ENCODE measurements at regions not wholly inside any gene's neighbourhood (a gene's known extent, or its start where the extent isn't known, plus 50 kb on each side); places are given as distances from the start of the nearest gene placed in this dataset.

DNA sequence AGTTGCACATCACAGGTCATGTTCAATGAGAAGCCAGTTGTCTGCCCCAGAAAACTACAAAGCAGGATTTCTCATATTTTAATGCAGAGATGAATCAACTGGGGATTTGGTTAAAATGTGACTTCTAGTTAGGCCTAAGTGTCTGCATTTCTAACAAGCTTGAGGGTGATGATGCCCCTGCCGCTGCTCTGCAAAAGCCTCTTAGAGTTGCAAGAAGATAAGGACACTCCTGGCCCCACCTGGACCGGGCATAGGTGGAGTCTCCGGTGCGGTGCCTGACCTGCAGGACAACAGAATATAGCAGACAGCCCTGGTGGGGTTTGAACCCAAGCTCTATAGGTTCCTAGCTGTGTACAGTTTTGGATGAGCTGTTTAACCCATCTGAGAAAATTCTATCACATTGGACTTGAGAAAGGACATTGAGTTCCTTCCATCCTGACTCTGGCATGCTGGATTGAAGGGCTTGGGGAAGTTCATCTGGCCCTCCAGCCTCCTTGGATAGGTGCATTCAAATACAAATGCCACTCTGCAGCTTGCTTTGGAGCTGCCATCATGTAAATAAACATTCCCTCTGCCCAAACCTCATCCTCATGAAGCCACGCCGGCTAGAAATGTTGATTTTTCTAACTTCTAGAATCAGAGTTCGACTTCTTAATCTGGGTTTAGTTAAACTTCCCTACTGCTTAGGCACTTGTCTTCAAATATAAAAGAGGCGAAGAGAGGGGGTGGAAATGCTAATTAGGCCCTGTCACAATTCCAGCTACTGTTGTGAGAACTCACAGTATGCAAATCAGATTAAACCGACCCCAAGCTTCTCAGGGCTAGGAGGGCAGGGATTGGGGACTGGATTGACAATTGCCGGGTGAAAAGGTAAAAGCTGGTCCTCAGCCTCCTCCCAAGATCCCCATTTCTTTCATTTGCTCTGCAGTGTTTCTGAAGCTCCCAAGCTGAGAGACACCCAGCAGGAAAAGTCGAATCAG is 1225.6 kb downstream of the VRK1 start:
- no peaks in the 10 kb centered on the region for H3K27me3 ChIP-seq (ENCODE audit: control insufficient read depth in 2 of 2, insufficient read depth in 1 of 2, low read length in 1 of 2)
- H3K9me3 ChIP-seq (ENCODE audit: control insufficient read depth in 2 of 2, insufficient read depth in 1 of 2, low read length in 1 of 2): no peaks in the 10 kb centered on the region
- H3K4me1 ChIP-seq (ENCODE audit: control insufficient read depth in 2 of 2, insufficient read depth in 2 of 2, low read length in 2 of 2): peaks cover 6 to 21% of the 10 kb centered on the region in 2 donors
- WGBS: 80% methylated on average over 11 of the region's 11 CpGs
- no peak overlapping the region for H3K4me3 ChIP-seq (ENCODE audit: low read length in 2 of 2)
- no peak overlapping the region for H3K27ac ChIP-seq (ENCODE audit: low read depth in 1 of 2, low read length in 1 of 2)
- H3K36me3 ChIP-seq (ENCODE audit: control insufficient read depth in 2 of 2, insufficient read depth in 2 of 2, low read length in 1 of 2): no peaks in the 10 kb centered on the region
- DNase-seq (ENCODE audit: low read depth in 6 of 9, low spot score in 9 of 9): no peak

DNA sequence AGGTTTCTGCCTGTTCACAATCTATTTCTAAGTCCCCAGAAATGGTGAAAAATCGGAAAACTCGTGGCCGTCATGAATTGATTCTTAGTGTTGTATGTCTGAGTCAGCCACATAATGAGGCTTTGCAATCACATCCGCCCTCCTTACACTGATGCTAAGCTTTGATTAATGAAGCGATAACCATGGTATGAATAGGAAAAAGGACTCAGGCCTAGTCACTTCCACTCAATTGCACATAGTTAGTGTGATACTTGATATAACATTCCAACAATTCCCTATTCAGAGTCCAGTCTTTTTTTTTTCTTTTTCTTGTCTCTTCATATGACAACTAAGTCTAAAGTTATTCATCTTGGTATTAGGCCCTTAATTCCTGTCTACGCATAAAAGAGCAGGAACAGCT is 1231.0 kb downstream of the VRK1 start:
- H3K27me3 ChIP-seq (ENCODE audit: control insufficient read depth in 2 of 2, insufficient read depth in 1 of 2, low read length in 1 of 2): no peaks in the 10 kb centered on the region
- 99% methylated on average over 6 of the region's 6 CpGs for WGBS
- no peaks in the 10 kb centered on the region for H3K36me3 ChIP-seq (ENCODE audit: control insufficient read depth in 2 of 2, insufficient read depth in 2 of 2, low read length in 1 of 2)
- H3K4me1 ChIP-seq (ENCODE audit: control insufficient read depth in 2 of 2, insufficient read depth in 2 of 2, low read length in 2 of 2): peaks cover 0 to 3% of the 10 kb centered on the region in 2 donors
- H3K27ac ChIP-seq (ENCODE audit: low read depth in 1 of 2, low read length in 1 of 2): no peak overlapping the region
- no peak overlapping the region for H3K4me3 ChIP-seq (ENCODE audit: low read length in 2 of 2)
- DNase-seq (ENCODE audit: low read depth in 6 of 9, low spot score in 9 of 9): no peak
- H3K9me3 ChIP-seq (ENCODE audit: control insufficient read depth in 2 of 2, insufficient read depth in 1 of 2, low read length in 1 of 2): peaks cover 2 to 6% of the 10 kb centered on the region in 2 donors

DNA sequence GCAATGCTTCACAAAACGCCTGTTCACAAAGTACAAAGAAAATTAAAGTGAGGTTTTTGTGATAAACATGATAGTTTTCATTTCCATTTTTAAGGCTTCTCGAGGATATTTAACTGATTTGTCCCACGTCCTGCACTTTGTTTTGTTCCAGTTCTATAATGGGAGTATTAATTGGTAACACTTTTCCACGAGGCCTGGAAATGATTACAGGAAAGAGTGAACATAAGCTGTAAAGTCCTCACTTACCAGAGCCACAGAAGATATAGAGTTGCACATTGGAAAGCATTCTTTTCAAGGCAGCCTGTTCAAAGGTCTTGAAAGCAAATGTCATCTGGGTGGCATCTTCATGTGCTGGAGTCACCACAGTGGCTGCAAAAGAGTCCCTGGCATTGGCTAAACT is 1236.6 kb downstream of the BCL11B start:
- Histone ChIP-seq H3K4me3 (ENCODE audit: low read length in 2 of 2) (no peak overlapping the region), H3K9me3 (ENCODE audit: control insufficient read depth in 2 of 2, insufficient read depth in 1 of 2, low read length in 1 of 2) (peaks cover 2 to 6% of the 10 kb centered on the region in 2 donors), H3K27me3 (ENCODE audit: control insufficient read depth in 2 of 2, insufficient read depth in 1 of 2, low read length in 1 of 2) (no peaks in the 10 kb centered on the region), H3K27ac (ENCODE audit: low read depth in 1 of 2, low read length in 1 of 2) (no peak overlapping the region), H3K36me3 (ENCODE audit: control insufficient read depth in 2 of 2, insufficient read depth in 2 of 2, low read length in 1 of 2) (no peaks in the 10 kb centered on the region), H3K4me1 (ENCODE audit: control insufficient read depth in 2 of 2, insufficient read depth in 2 of 2, low read length in 2 of 2) (peaks cover 0 to 5% of the 10 kb centered on the region in 2 donors)
- DNase-seq (ENCODE audit: low read depth in 6 of 9, low spot score in 9 of 9): no peak
- WGBS: 90% methylated on average over 4 of the region's 4 CpGs

DNA sequence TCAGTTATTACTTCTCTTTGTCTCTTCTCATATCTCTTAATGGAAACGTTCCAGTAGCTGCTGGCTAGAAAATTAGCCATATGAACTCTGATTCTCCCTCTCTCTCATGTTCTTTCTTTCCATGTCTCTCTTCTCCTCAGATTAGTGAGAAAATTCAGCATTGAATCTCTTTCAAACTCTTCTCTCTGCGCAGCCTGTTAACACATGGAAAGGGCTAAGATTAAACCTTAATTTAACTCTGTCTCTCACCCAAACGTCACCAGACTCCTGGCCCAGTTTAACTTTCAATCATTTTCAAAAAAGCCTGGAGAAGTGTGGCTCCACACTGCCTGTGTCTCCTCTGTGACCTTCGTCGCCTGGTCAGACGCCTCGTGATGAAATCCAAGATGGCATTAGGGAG is 1234.2 kb downstream of the BCL11B start:
- no peak overlapping the region for H3K27ac ChIP-seq (ENCODE audit: low read depth in 1 of 2, low read length in 1 of 2)
- DNase-seq (ENCODE audit: low read depth in 6 of 9, low spot score in 9 of 9): no peak
- no peak overlapping the region for H3K4me3 ChIP-seq (ENCODE audit: low read length in 2 of 2)
- H3K9me3 ChIP-seq (ENCODE audit: control insufficient read depth in 2 of 2, insufficient read depth in 1 of 2, low read length in 1 of 2): peaks cover 0 to 4% of the 10 kb centered on the region in 2 donors
- no peaks in the 10 kb centered on the region for H3K36me3 ChIP-seq (ENCODE audit: control insufficient read depth in 2 of 2, insufficient read depth in 2 of 2, low read length in 1 of 2)
- H3K27me3 ChIP-seq (ENCODE audit: control insufficient read depth in 2 of 2, insufficient read depth in 1 of 2, low read length in 1 of 2): no peaks in the 10 kb centered on the region
- peaks cover 0 to 5% of the 10 kb centered on the region in 2 donors for H3K4me1 ChIP-seq (ENCODE audit: control insufficient read depth in 2 of 2, insufficient read depth in 2 of 2, low read length in 2 of 2)
- 94% methylated on average over 7 of the region's 7 CpGs for WGBS

DNA sequence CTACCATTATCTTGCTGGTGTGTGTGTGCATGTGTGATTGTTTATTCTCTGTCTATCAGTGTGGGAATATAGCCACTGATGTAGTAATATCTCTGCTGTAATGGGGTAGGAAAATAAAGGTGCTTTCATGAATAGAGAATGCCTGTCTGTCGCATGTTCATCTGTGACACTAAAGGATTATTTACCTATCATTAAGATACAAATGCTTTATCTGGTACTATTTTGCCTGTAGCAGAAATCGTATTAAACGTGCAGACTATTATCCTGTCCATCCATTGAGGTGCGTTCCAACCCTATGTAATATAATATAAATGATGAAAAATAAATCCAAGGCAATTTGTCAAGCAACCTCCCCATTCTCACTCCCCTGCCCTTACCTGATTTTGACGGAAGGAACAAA is 1215.1 kb downstream of the BCL11B start:
- Histone ChIP-seq H3K9me3 (ENCODE audit: control insufficient read depth in 2 of 2, insufficient read depth in 1 of 2, low read length in 1 of 2) (peaks cover 0 to 7% of the 10 kb centered on the region in 2 donors), H3K4me3 (ENCODE audit: low read length in 2 of 2) (no peak overlapping the region), H3K36me3 (ENCODE audit: control insufficient read depth in 2 of 2, insufficient read depth in 2 of 2, low read length in 1 of 2) (peaks cover 3 to 4% of the 10 kb centered on the region in 2 donors), H3K27ac (ENCODE audit: low read depth in 1 of 2, low read length in 1 of 2) (no peak overlapping the region), H3K4me1 (ENCODE audit: control insufficient read depth in 2 of 2, insufficient read depth in 2 of 2, low read length in 2 of 2) (peaks cover 0 to 3% of the 10 kb centered on the region in 2 donors), H3K27me3 (ENCODE audit: control insufficient read depth in 2 of 2, insufficient read depth in 1 of 2, low read length in 1 of 2) (no peaks in the 10 kb centered on the region)
- 95% methylated on average over 5 of the region's 5 CpGs for WGBS
- no peak for DNase-seq (ENCODE audit: low read depth in 6 of 9, low spot score in 9 of 9)

DNA sequence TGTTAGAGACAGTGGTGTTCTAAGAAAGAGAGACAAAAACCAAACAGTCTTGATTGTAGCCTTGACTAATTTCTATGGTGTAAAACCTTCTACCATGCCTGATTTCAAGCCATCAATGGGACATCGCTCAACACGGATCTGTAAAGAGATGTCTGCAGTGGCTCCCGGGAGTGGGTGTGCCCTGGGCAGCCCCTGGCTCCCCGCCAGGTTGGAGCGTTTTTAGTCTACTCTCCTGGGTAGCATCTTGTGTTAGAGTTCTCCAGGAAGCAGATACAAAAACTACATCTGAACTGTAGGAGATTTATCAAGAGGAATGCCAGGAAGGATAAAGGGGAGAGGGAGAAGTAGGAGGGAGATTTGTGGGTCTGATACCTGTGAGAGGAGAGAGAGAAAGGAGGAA is 1212.9 kb downstream of the BCL11B start:
- H3K4me3 ChIP-seq (ENCODE audit: low read length in 2 of 2): no peak overlapping the region
- H3K36me3 ChIP-seq (ENCODE audit: control insufficient read depth in 2 of 2, insufficient read depth in 2 of 2, low read length in 1 of 2): peaks cover 3 to 8% of the 10 kb centered on the region in 2 donors
- H3K27me3 ChIP-seq (ENCODE audit: control insufficient read depth in 2 of 2, insufficient read depth in 1 of 2, low read length in 1 of 2): no peaks in the 10 kb centered on the region
- no peak for DNase-seq (ENCODE audit: low read depth in 6 of 9, low spot score in 9 of 9)
- no peak overlapping the region for H3K27ac ChIP-seq (ENCODE audit: low read depth in 1 of 2, low read length in 1 of 2)
- H3K4me1 ChIP-seq (ENCODE audit: control insufficient read depth in 2 of 2, insufficient read depth in 2 of 2, low read length in 2 of 2): peaks cover 0 to 3% of the 10 kb centered on the region in 2 donors
- 96% methylated on average over 5 of the region's 5 CpGs for WGBS
- peaks cover 0 to 14% of the 10 kb centered on the region in 2 donors for H3K9me3 ChIP-seq (ENCODE audit: control insufficient read depth in 2 of 2, insufficient read depth in 1 of 2, low read length in 1 of 2)

DNA sequence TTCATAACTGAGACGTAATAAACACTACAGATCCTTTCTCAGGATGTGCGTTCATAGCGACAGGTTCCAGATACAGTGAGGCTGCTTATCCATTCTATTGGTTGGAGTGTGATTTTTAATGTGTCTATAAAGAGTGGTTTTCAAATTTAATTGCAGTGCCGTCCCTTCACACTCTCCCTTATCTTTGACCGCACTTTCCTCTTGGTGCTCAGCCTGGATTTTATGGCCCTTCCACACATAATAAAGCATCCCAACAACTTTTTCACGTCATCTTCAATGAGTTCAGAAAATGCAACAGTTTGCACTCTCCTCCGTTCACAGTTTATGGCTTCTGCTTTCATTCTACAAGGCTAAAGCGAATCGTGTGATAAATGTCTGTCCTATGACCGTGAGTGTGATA is 1209.9 kb downstream of the BCL11B start:
- WGBS: 92% methylated on average over 10 of the region's 10 CpGs
- Histone ChIP-seq H3K27me3 (ENCODE audit: control insufficient read depth in 2 of 2, insufficient read depth in 1 of 2, low read length in 1 of 2) (no peaks in the 10 kb centered on the region), H3K4me1 (ENCODE audit: control insufficient read depth in 2 of 2, insufficient read depth in 2 of 2, low read length in 2 of 2) (no peaks in the 10 kb centered on the region), H3K27ac (ENCODE audit: low read depth in 1 of 2, low read length in 1 of 2) (no peak overlapping the region), H3K36me3 (ENCODE audit: control insufficient read depth in 2 of 2, insufficient read depth in 2 of 2, low read length in 1 of 2) (peaks cover 0 to 8% of the 10 kb centered on the region in 2 donors), H3K9me3 (ENCODE audit: control insufficient read depth in 2 of 2, insufficient read depth in 1 of 2, low read length in 1 of 2) (peaks cover 0 to 14% of the 10 kb centered on the region in 2 donors), H3K4me3 (ENCODE audit: low read length in 2 of 2) (no peak overlapping the region)
- DNase-seq (ENCODE audit: low read depth in 6 of 9, low spot score in 9 of 9): no peak

DNA sequence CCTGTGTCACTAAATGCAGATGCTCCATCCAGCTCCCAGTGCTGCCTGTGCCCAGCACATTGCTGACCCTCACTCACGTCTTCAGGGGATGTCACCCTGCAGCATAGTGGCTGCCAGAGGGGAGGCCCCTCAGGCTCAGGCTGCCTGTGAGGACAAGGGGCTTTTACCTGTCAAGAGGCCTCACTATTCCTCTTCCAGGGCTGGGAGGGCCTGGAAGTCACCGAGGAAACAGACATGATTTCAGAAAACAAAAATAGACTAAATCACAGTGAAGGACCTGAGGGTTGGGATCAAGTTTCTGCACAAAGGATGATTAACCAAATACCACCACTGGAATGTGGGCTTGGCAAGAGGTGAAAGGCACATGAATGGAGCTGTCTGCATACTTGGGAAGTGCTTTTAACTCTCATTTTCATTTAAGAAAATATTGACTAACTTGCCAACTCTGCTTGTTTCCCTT is 1202.3 kb downstream of the BCL11B start:
- Histone ChIP-seq H3K27me3 (ENCODE audit: control insufficient read depth in 2 of 2, insufficient read depth in 1 of 2, low read length in 1 of 2) (no peaks in the 10 kb centered on the region), H3K27ac (ENCODE audit: low read depth in 1 of 2, low read length in 1 of 2) (peak overlapping the region in 1 of 2 donors; percentile 8), H3K9me3 (ENCODE audit: control insufficient read depth in 2 of 2, insufficient read depth in 1 of 2, low read length in 1 of 2) (no peaks in the 10 kb centered on the region), H3K4me1 (ENCODE audit: control insufficient read depth in 2 of 2, insufficient read depth in 2 of 2, low read length in 2 of 2) (peaks cover 3 to 12% of the 10 kb centered on the region in 2 donors), H3K4me3 (ENCODE audit: low read length in 2 of 2) (no peak overlapping the region), H3K36me3 (ENCODE audit: control insufficient read depth in 2 of 2, insufficient read depth in 2 of 2, low read length in 1 of 2) (peaks cover 0 to 9% of the 10 kb centered on the region in 2 donors)
- DNase-seq (ENCODE audit: low read depth in 6 of 9, low spot score in 9 of 9): peak in 1 of 9 donors; percentile 17
- 82% methylated on average over 2 of the region's 2 CpGs for WGBS

DNA sequence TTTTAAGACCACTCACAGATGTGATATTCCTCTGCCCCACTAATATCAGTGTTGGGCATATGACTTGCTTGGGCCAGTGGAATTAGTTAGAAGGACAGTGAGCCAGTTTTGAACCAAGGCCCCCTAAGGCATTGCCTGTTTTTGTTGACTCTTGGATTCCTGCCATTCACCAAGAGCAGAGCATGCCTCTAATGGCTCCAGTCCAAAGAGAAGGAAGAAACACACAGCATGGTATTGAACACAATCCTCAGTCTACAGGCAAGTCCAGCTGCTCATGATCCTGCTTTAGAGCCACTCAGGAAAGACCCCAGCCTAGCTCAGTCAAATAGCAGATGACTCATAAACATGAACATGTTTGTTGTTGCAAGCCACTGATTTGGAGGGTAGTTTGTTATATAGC is 1201.5 kb downstream of the BCL11B start:
- Histone ChIP-seq H3K36me3 (ENCODE audit: control insufficient read depth in 2 of 2, insufficient read depth in 2 of 2, low read length in 1 of 2) (peaks cover 0 to 14% of the 10 kb centered on the region in 2 donors), H3K4me1 (ENCODE audit: control insufficient read depth in 2 of 2, insufficient read depth in 2 of 2, low read length in 2 of 2) (peaks cover 3 to 15% of the 10 kb centered on the region in 2 donors), H3K9me3 (ENCODE audit: control insufficient read depth in 2 of 2, insufficient read depth in 1 of 2, low read length in 1 of 2) (no peaks in the 10 kb centered on the region), H3K4me3 (ENCODE audit: low read length in 2 of 2) (no peak overlapping the region), H3K27me3 (ENCODE audit: control insufficient read depth in 2 of 2, insufficient read depth in 1 of 2, low read length in 1 of 2) (no peaks in the 10 kb centered on the region), H3K27ac (ENCODE audit: low read depth in 1 of 2, low read length in 1 of 2) (no peak overlapping the region)
- DNase-seq (ENCODE audit: low read depth in 6 of 9, low spot score in 9 of 9): no peak
